ENCODE measurements at regions not wholly inside any gene's neighbourhood (a gene's known extent, or its start where the extent isn't known, plus 50 kb on each side); places are given as distances from the start of the nearest gene placed in this dataset.

DNA sequence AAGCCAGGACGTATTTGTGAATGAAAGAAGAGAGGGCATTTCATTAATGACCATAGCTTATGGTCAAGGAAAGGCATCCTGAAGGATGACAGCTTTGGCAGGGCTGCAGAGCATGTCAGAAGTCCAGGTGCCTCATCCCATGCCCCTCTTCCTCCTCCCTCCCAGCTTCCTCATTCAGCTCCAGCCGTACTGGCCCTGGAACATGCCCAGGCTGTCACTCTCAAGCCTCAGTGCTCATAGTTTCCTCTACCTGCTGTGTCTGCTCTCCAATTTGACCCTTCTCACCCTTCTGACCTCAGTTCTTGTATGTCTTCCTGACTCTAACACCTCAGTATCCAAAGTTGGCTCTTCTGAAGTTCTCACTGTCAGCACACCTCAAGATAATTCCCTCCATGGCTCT, 695.8 kb upstream of the HS6ST1 start:
- DNase-seq (ENCODE audit: low spot score) (no peak), ATAC-seq (no peak)
- Mint-ChIP-seq H3K27ac (no peak overlapping the region), H3K9me3 (no peaks in the 10 kb centered on the region), H3K4me1 (no peaks in the 10 kb centered on the region), H3K27me3 (ENCODE audit: low read depth) (peaks cover 3% of the 10 kb centered on the region), H3K4me3 (no peak overlapping the region), H3K36me3 (no peaks in the 10 kb centered on the region)
- TF ChIP-seq TEAD1 (CRISPR knock-in tag; IDR thresholded peaks at IDR 0.05) (no peak), CBFB (CRISPR knock-in tag; IDR thresholded peaks at IDR 0.05; ENCODE audit: low read depth) (no peak), ATF1 (CRISPR knock-in tag; IDR thresholded peaks at IDR 0.05) (no peak), FOXK1 (CRISPR knock-in tag; IDR thresholded peaks at IDR 0.05) (no peak)
- TF ChIP-seq, protein P1, sequence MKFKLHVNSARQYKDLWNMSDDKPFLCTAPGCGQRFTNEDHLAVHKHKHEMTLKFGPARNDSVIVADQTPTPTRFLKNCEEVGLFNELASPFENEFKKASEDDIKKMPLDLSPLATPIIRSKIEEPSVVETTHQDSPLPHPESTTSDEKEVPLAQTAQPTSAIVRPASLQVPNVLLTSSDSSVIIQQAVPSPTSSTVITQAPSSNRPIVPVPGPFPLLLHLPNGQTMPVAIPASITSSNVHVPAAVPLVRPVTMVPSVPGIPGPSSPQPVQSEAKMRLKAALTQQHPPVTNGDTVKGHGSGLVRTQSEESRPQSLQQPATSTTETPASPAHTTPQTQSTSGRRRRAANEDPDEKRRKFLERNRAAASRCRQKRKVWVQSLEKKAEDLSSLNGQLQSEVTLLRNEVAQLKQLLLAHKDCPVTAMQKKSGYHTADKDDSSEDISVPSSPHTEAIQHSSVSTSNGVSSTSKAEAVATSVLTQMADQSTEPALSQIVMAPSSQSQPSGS (CRISPR knock-in tag; IDR thresholded peaks at IDR 0.05; ENCODE audit: borderline replicate concordance, low read depth): no peak
- ChIA-PET POLR2A (no interaction called here), CTCF (no interaction called here)

DNA sequence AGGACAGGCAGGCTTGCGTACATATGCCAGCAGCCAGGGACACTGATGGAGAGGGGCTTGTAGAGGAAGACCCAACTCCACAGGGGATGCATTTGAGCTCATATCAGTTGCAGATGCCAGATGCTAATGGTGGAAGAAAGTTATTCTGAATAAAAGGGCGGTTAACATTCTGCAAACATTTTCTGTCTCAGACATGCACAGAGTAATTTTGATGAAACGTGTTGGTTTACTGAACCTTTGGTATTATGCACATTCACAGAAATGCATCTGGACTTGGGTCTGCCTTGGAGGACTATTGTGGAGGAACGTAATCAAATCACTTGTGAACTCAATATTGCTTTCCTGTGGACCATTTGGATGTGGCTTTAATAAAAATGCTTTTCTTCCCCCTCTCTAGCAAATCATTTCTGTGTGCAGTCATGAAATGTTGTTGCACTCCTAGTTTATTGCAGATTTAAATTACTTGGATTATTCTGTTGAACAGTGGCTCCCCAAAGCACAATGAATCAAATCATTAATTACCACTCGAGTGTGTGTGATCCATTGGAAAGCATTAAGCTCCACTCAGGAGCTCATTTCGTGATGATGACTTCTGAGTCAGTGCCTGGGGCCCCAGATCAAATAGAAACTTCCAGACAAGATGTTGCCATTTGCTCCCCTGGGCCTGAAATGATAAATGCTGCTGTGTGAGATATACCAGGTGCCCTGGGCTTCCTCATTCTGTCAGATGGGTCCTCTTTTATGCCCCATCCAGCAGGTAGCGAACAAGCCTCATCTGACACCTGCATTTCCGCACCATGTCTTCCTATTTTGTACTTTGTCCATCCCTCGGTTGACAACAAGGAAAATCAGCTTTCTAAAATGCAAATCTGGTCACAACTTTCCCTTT, 697.0 kb upstream of the HS6ST1 start:
- H3K27ac Mint-ChIP-seq: no peak overlapping the region
- ATAC-seq (no peak), DNase-seq (ENCODE audit: low spot score) (no peak)
- no peaks in the 10 kb centered on the region for H3K36me3 Mint-ChIP-seq
- peaks cover 5% of the 10 kb centered on the region for H3K9me3 Mint-ChIP-seq
- H3K27me3 Mint-ChIP-seq (ENCODE audit: low read depth): peaks cover 3% of the 10 kb centered on the region
- H3K4me3 Mint-ChIP-seq: no peak overlapping the region
- CTCF ChIA-PET: no interaction called here
- no peaks in the 10 kb centered on the region for H3K4me1 Mint-ChIP-seq
- TF ChIP-seq ZNF416 (CRISPR knock-in tag; IDR thresholded peaks at IDR 0.05) (no peak), ZNF671 (CRISPR knock-in tag; IDR thresholded peaks at IDR 0.05) (no peak), NR3C1 (CRISPR knock-in tag; conservative IDR thresholded peaks at IDR 0.05; ENCODE audit: low read depth) (no peak), TCF7 (CRISPR knock-in tag; IDR thresholded peaks at IDR 0.05; ENCODE audit: low read depth) (no peak), SP1 (CRISPR knock-in tag; conservative IDR thresholded peaks at IDR 0.05) (no peak)
- TF ChIP-seq, protein P2, sequence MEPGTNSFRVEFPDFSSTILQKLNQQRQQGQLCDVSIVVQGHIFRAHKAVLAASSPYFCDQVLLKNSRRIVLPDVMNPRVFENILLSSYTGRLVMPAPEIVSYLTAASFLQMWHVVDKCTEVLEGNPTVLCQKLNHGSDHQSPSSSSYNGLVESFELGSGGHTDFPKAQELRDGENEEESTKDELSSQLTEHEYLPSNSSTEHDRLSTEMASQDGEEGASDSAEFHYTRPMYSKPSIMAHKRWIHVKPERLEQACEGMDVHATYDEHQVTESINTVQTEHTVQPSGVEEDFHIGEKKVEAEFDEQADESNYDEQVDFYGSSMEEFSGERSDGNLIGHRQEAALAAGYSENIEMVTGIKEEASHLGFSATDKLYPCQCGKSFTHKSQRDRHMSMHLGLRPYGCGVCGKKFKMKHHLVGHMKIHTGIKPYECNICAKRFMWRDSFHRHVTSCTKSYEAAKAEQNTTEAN (CRISPR knock-in tag; IDR thresholded peaks at IDR 0.05): no peak
- TF ChIP-seq, protein P3, sequence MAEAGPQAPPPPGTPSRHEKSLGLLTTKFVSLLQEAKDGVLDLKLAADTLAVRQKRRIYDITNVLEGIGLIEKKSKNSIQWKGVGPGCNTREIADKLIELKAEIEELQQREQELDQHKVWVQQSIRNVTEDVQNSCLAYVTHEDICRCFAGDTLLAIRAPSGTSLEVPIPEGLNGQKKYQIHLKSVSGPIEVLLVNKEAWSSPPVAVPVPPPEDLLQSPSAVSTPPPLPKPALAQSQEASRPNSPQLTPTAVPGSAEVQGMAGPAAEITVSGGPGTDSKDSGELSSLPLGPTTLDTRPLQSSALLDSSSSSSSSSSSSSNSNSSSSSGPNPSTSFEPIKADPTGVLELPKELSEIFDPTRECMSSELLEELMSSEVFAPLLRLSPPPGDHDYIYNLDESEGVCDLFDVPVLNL (CRISPR knock-in tag; IDR thresholded peaks at IDR 0.05; ENCODE audit: borderline replicate concordance, low read depth): no peak
- POLR2A ChIA-PET: no interaction called here

DNA sequence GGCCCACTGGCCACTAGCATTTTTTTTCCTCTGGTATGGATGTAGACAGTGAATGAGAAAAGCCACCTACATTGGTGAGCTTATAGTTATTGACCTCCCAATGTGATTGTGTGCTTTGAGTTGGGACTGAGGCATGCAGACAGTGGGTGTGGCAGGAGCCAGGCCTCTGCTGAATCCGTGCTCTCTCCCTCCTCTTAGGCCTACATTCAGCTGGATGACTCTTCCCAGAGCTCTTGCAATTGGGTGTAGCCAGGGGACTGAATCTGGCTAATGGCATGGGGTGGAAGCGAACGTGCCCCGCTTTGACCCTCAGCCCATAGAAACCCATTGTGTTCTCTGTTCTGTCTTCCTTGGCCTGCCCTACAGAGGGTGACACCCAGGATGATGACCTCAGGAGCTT, 698.3 kb upstream of the HS6ST1 start:
- H3K36me3 Mint-ChIP-seq: no peaks in the 10 kb centered on the region
- DNase-seq (ENCODE audit: low spot score) (no peak), ATAC-seq (no peak)
- TF ChIP-seq, protein P4, sequence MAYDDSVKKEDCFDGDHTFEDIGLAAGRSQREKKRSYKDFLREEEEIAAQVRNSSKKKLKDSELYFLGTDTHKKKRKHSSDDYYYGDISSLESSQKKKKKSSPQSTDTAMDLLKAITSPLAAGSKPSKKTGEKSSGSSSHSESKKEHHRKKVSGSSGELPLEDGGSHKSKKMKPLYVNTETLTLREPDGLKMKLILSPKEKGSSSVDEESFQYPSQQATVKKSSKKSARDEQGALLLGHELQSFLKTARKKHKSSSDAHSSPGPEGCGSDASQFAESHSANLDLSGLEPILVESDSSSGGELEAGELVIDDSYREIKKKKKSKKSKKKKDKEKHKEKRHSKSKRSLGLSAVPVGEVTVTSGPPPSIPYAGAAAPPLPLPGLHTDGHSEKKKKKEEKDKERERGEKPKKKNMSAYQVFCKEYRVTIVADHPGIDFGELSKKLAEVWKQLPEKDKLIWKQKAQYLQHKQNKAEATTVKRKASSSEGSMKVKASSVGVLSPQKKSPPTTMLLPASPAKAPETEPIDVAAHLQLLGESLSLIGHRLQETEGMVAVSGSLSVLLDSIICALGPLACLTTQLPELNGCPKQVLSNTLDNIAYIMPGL (CRISPR knock-in tag; IDR thresholded peaks at IDR 0.05): no peak
- no peak for TF ChIP-seq RELA (CRISPR knock-in tag; IDR thresholded peaks at IDR 0.05; ENCODE audit: borderline replicate concordance)
- TF ChIP-seq, protein P5, sequence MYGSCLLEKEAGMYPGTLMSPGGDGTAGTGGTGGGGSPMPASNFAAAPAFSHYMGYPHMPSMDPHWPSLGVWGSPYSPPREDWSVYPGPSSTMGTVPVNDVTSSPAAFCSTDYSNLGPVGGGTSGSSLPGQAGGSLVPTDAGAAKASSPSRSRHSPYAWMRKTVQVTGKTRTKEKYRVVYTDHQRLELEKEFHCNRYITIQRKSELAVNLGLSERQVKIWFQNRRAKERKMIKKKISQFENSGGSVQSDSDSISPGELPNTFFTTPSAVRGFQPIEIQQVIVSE (CRISPR knock-in tag; IDR thresholded peaks at IDR 0.05; ENCODE audit: borderline replicate concordance): no peak
- ChIA-PET CTCF (no interaction called here), POLR2A (no interaction called here)
- no peak overlapping the region for H3K4me3 Mint-ChIP-seq
- H3K4me1 Mint-ChIP-seq: no peaks in the 10 kb centered on the region
- H3K27me3 Mint-ChIP-seq (ENCODE audit: low read depth): no peaks in the 10 kb centered on the region
- peaks cover 15% of the 10 kb centered on the region for H3K9me3 Mint-ChIP-seq
- H3K27ac Mint-ChIP-seq: no peak overlapping the region
